ENCODE measurements at regions not wholly inside any gene's neighbourhood (a gene's known extent, or its start where the extent isn't known, plus 50 kb on each side); places are given as distances from the start of the nearest gene placed in this dataset.
"Not testable (repeated sequence)": the region's sequence is repeated elsewhere in the genome, so short reads cannot be mapped to it uniquely, and the experiment has no call there.

DNA sequence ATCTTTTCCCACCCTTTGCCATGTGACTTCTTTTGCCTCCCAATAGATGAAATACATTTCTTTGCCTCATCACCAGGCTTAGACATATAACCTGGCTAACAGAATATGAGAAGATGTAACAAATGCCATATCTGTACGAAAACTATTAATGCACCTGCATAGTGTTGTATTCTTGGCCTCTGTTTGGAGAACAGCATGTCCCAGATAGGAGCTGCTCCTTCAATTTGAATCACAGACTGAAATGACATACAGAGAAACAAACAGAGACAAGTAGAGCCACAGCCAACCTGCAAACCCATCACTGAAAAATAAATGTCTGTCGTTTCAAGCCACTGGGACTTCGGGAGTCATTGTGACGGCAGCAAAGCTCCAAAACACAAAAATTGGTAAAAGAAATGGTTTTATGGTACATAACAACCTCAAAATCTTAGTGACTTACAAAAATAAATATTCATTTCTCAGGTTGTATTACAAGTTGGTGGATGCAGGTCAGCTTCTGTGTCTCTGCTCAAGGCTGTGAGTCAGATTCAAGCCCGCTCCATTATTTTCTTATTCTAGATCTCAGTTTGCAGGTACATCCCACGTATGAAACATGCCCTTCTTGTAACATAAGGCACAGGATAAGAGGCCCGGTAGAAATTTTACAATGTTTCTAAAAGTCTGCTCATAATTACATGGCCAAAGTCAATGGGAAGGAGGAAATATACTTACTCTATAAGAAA, 171.3 kb upstream of the SOX6 start:
- no peak for DNase-seq

- no peak for DNase-seq
Observed at GRCh38 chr11:16526947-16527346, 170.6 kb upstream of the SOX6 start.

DNA sequence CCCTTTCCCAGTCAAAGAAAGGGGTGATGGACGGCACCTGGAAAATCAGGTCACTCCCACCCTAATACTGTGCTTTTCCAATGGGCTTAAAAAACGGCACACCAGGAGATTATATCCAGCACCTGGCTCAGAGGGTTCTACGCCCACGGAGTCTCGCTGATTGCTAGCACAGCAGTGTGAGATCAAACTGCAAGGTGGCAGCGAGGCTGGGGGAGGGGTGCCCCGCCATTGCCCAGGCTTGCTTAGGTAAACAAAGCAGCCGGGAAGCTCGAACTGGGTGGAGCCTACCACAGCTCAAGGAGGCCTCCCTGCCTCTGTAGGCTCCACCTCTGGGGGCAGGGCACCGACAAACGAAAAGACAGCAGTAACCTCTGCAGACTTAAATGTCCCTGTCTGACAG, 164.4 kb upstream of the SOX6 start:
- not testable (repeated sequence) for DNase-seq

DNA sequence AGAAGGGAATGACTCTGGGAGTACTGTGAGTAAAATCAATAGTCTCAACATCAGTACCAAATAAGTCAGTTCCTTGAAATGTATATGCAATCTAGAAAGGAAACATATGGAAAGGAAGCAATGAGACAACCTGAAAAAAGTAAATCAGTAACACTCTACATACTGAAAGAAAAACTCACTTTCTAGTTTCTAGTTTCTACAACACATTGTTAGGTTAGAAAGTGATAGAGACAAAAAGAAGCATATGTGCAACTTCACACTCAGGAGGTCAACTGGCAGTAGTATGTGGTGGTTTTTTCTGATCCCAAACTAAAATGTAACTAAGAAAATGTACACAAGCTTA, 156.5 kb upstream of the SOX6 start:
- no peak for DNase-seq

- DNase-seq: no peak
Observed at GRCh38 chr11:16512198-16512898, 156.0 kb upstream of the SOX6 start.

DNA sequence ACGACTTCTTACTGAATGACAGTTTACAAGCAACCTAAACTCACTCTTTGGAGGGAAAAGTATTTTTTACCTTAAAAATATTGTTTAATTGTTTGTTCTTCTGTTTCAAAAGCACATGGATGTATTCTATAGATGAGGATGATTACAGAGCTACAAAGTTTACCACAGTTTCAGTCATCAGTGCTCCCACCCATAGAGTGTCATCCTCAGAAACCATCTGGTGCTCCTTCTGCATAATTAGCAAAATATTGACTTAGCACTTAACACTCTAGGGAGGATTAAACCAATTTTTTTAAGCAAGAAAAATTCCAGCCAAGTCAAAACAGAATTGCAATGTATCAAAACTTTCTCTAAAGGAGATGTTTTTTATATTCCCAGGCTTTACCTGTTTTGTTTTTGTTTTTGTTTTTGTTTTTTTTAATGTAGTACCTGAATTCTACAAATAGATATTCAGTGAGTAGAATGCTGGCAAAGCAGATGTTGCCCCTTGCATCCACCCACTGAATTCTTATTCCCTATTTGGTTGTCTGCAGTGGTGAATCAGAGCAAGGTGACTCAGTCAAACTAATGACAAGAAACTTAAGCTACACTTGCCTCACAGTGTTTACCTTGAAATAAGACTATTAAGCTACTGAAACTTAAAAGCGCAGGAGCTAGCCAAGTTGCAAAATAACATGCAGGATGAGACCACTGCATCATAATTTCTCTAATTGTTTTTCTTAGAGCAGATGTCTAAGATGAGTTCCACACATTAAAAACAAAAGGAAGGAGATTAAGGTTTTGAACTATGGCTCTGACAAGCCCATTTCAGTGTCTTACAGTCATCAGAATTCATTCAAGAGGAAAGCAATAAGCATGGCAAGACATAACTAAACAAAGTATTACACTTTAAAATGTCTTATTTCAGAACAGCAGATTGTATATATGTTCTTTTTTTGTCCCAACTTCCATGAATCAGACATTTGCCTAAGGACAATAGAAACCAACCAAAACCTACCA, 155.1 kb upstream of the SOX6 start:
- no peak for DNase-seq

DNA sequence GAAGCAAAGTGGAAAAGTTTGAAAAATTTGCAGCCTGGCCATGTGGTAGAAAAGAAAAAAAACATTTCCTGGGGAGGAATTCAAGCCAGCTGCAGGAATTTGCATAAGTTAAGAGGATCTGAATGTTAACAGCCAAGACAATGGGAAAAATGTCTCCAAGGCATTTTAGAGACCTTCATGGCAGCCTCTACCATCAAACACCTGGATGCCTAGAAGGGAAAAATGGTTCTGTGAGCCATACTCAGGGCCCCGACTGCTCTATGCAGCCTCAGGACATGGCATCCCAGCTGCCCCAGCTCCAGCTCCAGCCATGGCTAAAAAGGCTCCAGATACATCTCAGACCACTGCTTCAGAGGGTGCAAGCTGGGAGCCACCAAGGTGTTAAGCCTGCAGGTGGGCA, 149.1 kb upstream of the SOX6 start:
- no peak for DNase-seq

- not testable (repeated sequence) for DNase-seq
Observed at GRCh38 chr11:16503891-16504290, 147.5 kb upstream of the SOX6 start.

- no peak for DNase-seq
Observed at GRCh38 chr11:16494918-16495691, 138.8 kb upstream of the SOX6 start.

GRCh38 chr11:16484434-16484833, 128.1 kb upstream of the SOX6 start:
- DNase-seq: no peak

DNA sequence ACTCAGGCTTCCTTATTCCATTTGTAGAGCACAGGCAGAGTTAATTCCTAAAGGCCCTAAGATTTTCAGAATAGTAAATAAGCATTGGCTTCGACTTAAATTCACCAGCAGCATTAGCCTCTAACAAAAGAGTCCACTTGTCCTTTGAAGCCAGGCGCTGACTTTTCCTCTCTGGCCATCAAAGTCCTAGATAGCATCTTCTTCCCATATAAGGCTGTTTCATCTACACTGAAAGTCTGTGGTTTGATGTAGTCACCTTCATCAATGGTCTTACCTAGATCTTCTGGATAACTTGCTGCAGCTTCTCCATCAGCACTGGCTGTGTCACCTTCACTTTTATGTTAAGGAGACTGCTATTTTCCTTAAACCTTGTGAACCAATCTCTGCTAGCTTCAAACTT, 118.3 kb upstream of the SOX6 start:
- DNase-seq: no peak

GRCh38 chr11:16469968-16470367, 113.6 kb upstream of the SOX6 start:
- no peak for DNase-seq

DNA sequence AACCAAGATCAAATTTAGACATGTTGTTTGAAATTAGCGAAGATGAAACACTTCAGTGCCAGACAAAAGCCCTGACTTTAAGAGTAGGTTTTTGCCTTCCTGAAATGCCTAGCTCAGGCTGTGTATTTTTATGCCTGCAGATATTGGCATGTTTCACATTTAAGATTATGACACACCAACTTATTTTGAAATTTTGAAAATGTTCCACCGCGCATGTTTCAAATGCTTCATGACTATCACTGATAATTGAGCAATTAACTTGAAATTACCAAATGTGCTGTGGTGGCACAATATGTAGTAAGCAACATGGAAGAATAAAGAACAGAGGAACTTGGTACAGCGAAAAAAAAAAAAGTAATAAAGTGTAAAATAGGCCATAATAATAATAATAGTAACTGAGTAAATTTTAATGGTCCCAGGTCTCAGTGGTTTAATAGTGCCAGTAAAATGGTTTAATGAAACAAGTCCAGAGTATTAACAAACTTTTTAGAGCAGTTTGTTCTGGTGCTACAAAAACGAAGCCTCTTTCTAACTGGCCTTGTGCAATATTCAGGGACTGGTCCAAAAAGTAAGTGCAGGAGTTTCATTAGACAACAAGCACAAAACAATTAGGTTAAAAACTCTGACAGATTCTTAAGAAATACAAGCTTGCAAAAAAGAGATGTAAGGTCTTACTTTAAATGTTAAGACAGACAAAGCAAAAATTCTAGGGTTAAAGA, 112.5 kb upstream of the SOX6 start:
- DNase-seq: no peak

DNA sequence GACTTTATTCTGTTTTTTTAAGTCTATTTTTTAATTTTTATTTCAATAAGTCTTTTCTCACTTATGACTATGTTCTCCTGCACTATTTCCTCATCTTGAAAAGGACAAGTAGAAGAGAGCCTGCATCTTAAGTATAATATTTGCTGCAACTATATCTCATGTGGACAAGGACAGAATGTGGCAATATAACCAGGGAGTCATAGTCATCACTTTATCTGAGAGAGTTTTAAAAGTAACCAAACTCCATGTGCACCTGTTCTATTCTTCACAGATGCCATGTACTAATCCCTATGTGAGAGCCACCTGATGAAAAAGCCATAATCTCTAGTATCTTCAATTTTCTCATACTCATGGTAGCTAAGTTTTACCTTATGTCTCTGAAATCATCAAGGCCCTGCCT, 104.2 kb upstream of the SOX6 start:
- no peak for DNase-seq

DNA sequence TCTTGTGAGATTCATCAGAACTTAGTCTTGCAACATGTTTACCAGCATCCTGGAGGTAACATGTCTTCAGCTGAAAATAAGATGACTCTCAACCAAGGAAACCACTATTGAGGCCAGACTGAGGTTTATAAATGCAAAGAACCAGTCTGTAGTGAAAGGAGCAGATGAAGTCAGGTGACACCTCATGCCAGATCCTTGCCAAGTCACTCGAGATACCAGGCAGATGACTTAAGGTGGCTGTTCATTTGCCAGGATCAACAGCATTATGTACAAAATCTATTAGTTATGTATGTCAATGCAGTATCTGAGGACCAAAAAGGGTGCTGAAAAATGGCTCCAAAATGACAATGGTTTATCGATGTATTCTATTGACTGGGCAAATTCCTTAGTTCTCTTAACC, 100.0 kb upstream of the SOX6 start:
- DNase-seq: no peak

- DNase-seq: no peak
Observed at GRCh38 chr11:16454289-16454863, 98.0 kb upstream of the SOX6 start.

DNA sequence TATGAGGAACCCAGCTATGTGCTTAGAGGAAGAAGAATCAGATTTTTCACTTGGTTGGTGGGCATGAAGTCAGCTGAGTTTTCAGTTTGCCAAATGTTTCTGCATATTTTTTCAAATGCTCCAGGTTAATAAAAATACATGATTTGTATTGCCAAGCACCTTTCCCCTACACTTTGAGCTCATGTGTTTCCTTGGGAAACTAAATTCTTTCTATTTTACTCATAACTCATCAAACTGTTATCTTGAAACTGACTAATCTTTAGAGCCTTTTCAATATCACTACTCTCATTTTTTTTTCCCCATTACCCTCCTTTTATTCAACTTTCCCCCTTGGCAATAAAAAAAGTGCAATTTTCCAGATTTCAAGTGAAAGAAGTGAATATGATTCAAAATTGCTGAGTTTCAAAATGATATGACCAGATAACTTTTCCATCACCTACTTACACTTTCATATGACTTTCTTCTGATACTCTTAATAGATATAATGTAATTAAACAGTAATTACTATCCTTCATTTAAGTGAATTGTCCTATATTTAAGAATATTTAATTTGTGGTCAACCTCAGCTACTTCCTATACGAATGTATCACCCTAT, 91.9 kb upstream of the SOX6 start:
- no peak for DNase-seq

- DNase-seq: no peak
Observed at GRCh38 chr11:16441461-16441860, 85.1 kb upstream of the SOX6 start.

GRCh38 chr11:16440136-16440535, 83.8 kb upstream of the SOX6 start:
- DNase-seq: no peak

- DNase-seq: no peak
Observed at GRCh38 chr11:16434036-16434435, 77.7 kb upstream of the SOX6 start.

- no peak for DNase-seq
Observed at GRCh38 chr11:16430674-16431073, 74.3 kb upstream of the SOX6 start.
